ENCODE measurements at regions not wholly inside any gene's neighbourhood (a gene's known extent, or its start where the extent isn't known, plus 50 kb on each side); places are given as distances from the start of the nearest gene placed in this dataset.

GRCh38 chr1:106722466-106722865, 334.0 kb upstream of the PRMT6 start:
- no peak overlapping the region for H3K4me3 ChIP-seq (replicated peaks in 1 of 2; ENCODE audit: low read depth in 2 of 2, low read length in 2 of 2)
- DNase-seq (ENCODE audit: low read depth in 2 of 2): no peak
- TF ChIP-seq, protein P1, sequence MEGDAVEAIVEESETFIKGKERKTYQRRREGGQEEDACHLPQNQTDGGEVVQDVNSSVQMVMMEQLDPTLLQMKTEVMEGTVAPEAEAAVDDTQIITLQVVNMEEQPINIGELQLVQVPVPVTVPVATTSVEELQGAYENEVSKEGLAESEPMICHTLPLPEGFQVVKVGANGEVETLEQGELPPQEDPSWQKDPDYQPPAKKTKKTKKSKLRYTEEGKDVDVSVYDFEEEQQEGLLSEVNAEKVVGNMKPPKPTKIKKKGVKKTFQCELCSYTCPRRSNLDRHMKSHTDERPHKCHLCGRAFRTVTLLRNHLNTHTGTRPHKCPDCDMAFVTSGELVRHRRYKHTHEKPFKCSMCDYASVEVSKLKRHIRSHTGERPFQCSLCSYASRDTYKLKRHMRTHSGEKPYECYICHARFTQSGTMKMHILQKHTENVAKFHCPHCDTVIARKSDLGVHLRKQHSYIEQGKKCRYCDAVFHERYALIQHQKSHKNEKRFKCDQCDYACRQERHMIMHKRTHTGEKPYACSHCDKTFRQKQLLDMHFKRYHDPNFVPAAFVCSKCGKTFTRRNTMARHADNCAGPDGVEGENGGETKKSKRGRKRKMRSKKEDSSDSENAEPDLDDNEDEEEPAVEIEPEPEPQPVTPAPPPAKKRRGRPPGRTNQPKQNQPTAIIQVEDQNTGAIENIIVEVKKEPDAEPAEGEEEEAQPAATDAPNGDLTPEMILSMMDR (IDR thresholded peaks at IDR 0.05; ENCODE audit: low read depth, low read length): no peak

GRCh38 chr1:106727171-106727570, 329.3 kb upstream of the PRMT6 start:
- DNase-seq (ENCODE audit: low read depth in 2 of 2): no peak
- TF ChIP-seq, protein P1 (IDR thresholded peaks at IDR 0.05; ENCODE audit: low read depth, low read length): no peak
- no peak overlapping the region for H3K4me3 ChIP-seq (replicated peaks in 1 of 2; ENCODE audit: low read depth in 2 of 2, low read length in 2 of 2)

DNA sequence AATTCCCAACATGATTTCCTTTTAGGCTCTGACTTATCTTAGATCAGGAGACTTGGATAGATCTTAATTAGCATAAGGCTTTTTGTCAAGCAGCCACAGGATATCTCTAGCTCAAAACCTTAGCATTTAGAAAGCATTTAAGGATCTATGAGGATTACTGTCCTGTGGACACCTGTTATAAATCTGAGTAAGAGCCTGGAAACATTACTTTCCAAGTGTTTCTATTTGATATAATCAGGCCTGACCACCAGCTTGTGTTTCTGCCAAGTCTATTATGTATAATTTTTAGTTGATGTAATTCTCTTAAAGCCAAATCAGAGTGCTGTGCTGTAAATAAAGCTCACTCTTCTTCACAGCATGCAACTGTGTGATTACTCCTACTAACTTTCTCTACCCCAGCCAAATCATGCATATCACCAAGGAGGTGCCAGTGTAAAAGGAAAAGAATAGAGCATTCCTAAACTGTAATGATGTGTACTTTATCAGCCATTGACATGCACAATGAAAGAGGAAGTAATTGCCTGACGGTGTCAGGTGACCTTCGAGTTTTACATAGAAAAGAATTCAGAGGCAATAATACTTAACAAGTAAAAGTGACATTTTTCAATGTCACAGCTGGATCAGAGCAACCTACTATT, 309.9 kb upstream of the PRMT6 start:
- no peak overlapping the region for H3K4me3 ChIP-seq (replicated peaks in 1 of 2; ENCODE audit: low read depth in 2 of 2, low read length in 2 of 2)
- no peak for DNase-seq (ENCODE audit: low read depth in 2 of 2)
- TF ChIP-seq, protein P1 (IDR thresholded peaks at IDR 0.05; ENCODE audit: low read depth, low read length): no peak

DNA sequence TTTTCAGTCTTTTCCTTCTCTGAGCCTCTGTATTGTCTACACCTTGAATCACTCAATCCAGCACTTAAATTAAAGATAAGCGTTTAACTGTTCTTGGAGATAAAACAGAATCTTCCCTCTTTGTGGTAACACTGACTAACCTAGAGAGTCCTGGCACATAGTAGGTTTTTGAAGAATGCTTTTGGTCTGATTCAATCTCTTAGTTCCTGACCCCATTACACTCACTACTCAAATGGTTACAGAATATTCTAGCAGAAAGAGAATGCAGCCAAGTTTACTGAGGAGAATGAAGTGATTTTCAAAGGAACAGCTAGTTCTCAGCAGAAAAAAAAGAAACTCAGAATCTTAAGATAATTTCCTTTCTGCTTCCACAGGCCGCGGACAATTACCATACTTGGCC, 309.2 kb upstream of the PRMT6 start:
- TF ChIP-seq, protein P1 (IDR thresholded peaks at IDR 0.05; ENCODE audit: low read depth, low read length): no peak
- DNase-seq (ENCODE audit: low read depth in 2 of 2): no peak

GRCh38 chr1:106747791-106748190, 308.7 kb upstream of the PRMT6 start:
- DNase-seq (ENCODE audit: low read depth in 2 of 2): no peak
- TF ChIP-seq, protein P1 (IDR thresholded peaks at IDR 0.05; ENCODE audit: low read depth, low read length): no peak
- H3K4me3 ChIP-seq (replicated peaks in 1 of 2; ENCODE audit: low read depth in 2 of 2, low read length in 2 of 2): no peak overlapping the region

More for the DNA sequence above, 309.2 kb upstream of the PRMT6 start:
- no peak overlapping the region for H3K4me3 ChIP-seq (replicated peaks in 1 of 2; ENCODE audit: low read depth in 2 of 2, low read length in 2 of 2)

DNA sequence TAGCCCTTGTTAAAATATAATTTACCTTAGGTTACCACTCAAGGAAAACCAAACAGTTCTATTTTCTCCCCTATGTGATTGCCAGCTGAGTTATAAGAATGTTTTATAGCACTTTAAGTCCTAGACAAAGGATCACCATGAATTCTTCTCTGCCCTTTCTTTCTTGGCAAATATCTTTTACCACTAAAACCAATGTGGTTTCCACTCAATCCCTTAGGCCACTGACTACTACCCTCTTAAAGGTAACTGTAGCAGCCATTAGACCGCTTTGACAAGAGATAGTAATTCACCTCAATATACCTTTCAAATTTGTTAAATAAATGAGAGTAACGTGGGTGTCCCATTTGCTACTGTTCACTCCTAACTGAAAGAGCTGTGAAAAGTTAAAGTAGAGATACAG, 307.9 kb upstream of the PRMT6 start:
- TF ChIP-seq, protein P1 (IDR thresholded peaks at IDR 0.05; ENCODE audit: low read depth, low read length): no peak
- no peak overlapping the region for H3K4me3 ChIP-seq (replicated peaks in 1 of 2; ENCODE audit: low read depth in 2 of 2, low read length in 2 of 2)
- DNase-seq (ENCODE audit: low read depth in 2 of 2): no peak

DNA sequence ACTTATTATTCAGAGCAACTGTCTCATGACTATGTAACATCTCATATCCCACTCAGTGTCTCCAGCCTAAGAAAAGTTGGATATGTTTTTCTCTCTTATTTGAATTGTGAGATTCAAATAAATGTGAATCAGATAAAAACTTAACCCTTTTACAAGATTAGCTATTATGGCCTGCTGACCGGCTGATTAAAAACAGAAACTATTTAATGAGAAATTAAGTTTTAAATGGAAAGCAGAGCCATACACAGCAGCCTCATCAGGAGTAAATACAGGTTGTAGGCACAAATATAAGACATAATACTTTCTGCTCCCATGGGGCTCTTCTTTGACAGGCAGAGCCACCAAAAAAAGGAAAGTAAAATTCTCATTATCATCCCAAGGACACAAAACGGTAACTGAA, 307.0 kb upstream of the PRMT6 start:
- no peak for DNase-seq (ENCODE audit: low read depth in 2 of 2)
- H3K4me3 ChIP-seq (replicated peaks in 1 of 2; ENCODE audit: low read depth in 2 of 2, low read length in 2 of 2): no peak overlapping the region
- TF ChIP-seq, protein P1 (IDR thresholded peaks at IDR 0.05; ENCODE audit: low read depth, low read length): no peak

Measured in cardiac fibroblast (primary cell).